ENCODE measurements at regions not wholly inside any gene's neighbourhood (a gene's known extent, or its start where the extent isn't known, plus 50 kb on each side); places are given as distances from the start of the nearest gene placed in this dataset.
"Not testable (repeated sequence)": the region's sequence is repeated elsewhere in the genome, so short reads cannot be mapped to it uniquely, and the experiment has no call there.

DNA sequence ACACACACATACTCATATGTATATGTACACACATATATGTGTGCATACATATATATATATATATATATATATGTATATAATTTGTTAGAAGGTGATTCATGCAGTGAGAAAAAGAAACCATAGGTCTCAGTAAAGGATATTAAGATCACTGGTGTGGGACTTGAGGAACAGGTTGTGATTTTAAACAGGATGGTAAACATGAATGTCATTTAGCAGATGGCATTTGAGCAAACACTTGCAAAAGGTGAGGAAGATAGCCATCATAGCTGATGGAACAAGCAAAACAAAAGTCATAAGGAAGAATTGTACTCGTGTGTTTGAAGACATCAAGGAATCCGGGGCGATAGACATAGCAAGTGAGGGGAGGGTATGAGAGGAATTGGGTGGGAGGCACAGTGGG is 784.5 kb downstream of the TSN start:
- H3K27ac ChIP-seq: no peak overlapping the region
- H3K4me3 ChIP-seq: no peak overlapping the region
- peaks cover 15 to 47% (median 29%) of the 10 kb centered on the region in 10 experiments for H3K4me1 ChIP-seq
- TF ChIP-seq Cebpa-rat (IDR thresholded peaks at IDR 0.05): no peak
- no peak overlapping the region for H3K9ac ChIP-seq
- no peaks in the 10 kb centered on the region for H3K36me3 ChIP-seq
- H4K20me1 ChIP-seq: no peaks in the 10 kb centered on the region
- peak overlapping the region in 1 of 11 experiments; percentile 78; a peak in 1 of 22 replicates for H3K4me2 ChIP-seq
- H3K9me3 ChIP-seq (replicated peaks in 1 of 11): no peaks in the 10 kb centered on the region
- no peaks in the 10 kb centered on the region for H3K27me3 ChIP-seq

DNA sequence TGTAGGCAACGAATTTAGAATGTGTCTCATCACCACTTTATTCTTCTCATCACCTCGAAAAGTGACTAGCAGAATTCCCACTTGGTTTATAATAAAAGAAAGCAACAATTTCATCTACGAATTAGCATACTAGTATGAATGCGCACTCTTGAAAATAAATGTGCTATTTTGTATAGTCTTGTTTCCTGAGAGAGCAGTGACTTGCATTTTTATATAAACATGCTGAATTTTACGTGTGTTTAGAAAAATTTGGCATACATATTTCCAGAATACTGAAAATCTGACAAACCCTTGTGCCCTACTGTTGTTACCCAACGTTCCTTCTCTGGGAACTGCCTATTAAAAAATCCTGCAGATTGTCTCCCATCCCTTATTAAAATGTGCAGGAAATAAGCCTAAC is 786.8 kb downstream of the TSN start:
- Histone ChIP-seq H3K27ac (no peak overlapping the region), H3K36me3 (no peaks in the 10 kb centered on the region), H3K4me2 (no peak overlapping the region; a peak in 2 of 22 replicates), H3K4me1 (peaks cover 15 to 47% (median 29%) of the 10 kb centered on the region in 10 experiments), H3K27me3 (no peaks in the 10 kb centered on the region), H3K9me3 (replicated peaks in 1 of 11) (no peaks in the 10 kb centered on the region), H4K20me1 (no peaks in the 10 kb centered on the region), H3K9ac (no peak overlapping the region), H3K4me3 (no peak overlapping the region)
- TF ChIP-seq Cebpa-rat (IDR thresholded peaks at IDR 0.05): no peak

DNA sequence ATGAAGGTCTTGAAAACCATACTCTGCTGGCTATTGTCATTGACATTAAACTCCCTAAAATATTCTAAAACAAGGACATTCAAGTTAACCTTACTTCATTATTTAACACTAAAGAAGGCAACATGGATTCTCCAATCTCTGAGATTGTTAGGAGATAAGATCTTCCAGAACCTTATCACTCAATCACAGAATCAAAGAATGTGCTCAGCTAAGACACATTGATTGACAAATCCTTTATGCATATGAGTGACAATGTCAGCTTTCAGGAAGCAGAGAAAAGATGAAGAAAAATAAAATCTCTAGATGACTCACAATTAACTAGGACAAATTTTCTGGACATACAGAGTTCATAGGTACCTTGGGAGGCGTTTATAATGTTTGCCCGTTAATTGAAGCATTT is 787.2 kb downstream of the TSN start:
- no peak overlapping the region for H3K27ac ChIP-seq
- H4K20me1 ChIP-seq: no peaks in the 10 kb centered on the region
- TF ChIP-seq Cebpa-rat (IDR thresholded peaks at IDR 0.05): no peak
- no peak overlapping the region for H3K9ac ChIP-seq
- H3K36me3 ChIP-seq: no peaks in the 10 kb centered on the region
- H3K4me2 ChIP-seq: no peak overlapping the region; a peak in 1 of 22 replicates
- no peaks in the 10 kb centered on the region for H3K27me3 ChIP-seq
- no peak overlapping the region for H3K4me3 ChIP-seq
- H3K4me1 ChIP-seq: peaks cover 15 to 45% (median 28%) of the 10 kb centered on the region in 10 experiments
- no peaks in the 10 kb centered on the region for H3K9me3 ChIP-seq (replicated peaks in 1 of 11)

DNA sequence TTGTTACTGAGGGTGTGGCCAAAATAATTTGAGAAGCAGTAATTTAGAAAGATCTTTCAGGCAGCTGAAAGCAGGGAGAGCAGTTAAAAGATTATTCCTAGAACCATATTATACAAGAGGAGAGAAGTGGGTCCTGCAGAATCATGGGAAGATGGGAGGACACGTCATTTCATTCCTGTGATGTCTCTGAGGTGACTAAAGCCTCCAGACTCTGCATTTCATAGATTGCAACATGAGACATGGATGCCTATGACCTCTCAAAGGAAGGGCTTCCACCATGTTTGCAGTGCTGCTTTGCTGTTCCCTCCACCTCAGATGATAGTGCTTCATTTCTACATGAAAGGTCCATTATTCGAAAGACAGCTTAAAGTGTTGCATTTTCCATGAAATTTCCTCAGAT is 788.4 kb downstream of the TSN start:
- Histone ChIP-seq H3K36me3 (no peaks in the 10 kb centered on the region), H3K9ac (no peak overlapping the region), H3K27me3 (no peaks in the 10 kb centered on the region), H3K27ac (no peak overlapping the region), H4K20me1 (no peaks in the 10 kb centered on the region), H3K4me3 (no peak overlapping the region), H3K9me3 (replicated peaks in 1 of 11) (no peaks in the 10 kb centered on the region), H3K4me1 (peaks cover 7 to 35% (median 20%) of the 10 kb centered on the region in 10 experiments; a peak in 16 of 20 replicates), H3K4me2 (no peak overlapping the region)
- TF ChIP-seq Cebpa-rat (IDR thresholded peaks at IDR 0.05): no peak

DNA sequence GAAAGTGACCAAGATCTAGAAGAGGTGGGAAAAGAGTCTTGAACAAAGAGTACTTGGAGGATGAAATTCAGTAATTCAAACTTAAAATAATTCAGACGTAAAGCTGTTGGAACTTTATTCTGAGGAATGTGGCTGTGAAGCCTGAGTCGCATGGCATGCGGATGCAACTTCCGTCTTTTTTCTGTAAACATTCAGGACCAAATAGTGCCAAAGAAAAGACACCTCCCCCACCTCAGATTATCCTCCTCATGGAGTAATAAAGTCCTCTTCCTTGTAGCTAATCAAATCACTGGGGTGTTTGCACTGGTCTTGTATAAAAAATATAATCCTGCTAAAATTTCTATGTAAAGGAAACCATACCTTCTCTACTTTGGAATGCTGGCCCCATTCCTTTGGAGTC is 790.4 kb downstream of the TSN start:
- H3K27me3 ChIP-seq: no peaks in the 10 kb centered on the region
- no peak for TF ChIP-seq Cebpa-rat (IDR thresholded peaks at IDR 0.05)
- no peaks in the 10 kb centered on the region for H4K20me1 ChIP-seq
- peaks cover 0 to 6% (median 0%) of the 10 kb centered on the region in 11 experiments; a peak in 4 of 22 replicates for H3K9me3 ChIP-seq (replicated peaks in 1 of 11)
- H3K36me3 ChIP-seq: no peaks in the 10 kb centered on the region
- peaks cover 0 to 23% (median 10%) of the 10 kb centered on the region in 10 experiments; a peak in 15 of 20 replicates for H3K4me1 ChIP-seq
- no peak overlapping the region for H3K4me3 ChIP-seq
- H3K27ac ChIP-seq: no peak overlapping the region
- H3K9ac ChIP-seq: no peak overlapping the region
- peak overlapping the region in 2 of 11 experiments; percentile 1 to 16; a peak in 1 of 22 replicates for H3K4me2 ChIP-seq

DNA sequence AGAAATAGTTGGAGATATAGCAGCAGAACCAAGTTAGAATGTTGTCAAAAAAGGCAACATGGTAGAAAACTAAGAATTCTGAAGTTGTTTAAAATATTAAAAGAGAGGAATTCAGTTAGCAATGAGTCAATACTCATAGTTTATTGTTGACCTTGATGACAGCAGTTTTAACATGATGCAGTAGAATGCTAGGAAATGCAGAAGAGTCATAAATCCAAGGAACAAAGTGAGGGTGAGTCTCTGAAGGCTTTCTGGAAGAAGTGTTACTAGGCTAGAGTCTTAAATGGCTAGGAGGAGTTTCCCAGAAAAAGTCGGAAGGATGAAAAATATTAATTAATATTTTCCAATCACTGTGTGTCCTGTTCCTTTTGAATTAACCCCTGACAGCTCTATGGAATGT is 807.3 kb downstream of the TSN start:
- Histone ChIP-seq H3K27ac (no peak overlapping the region), H4K20me1 (no peaks in the 10 kb centered on the region), H3K9ac (no peak overlapping the region), H3K9me3 (replicated peaks in 1 of 11) (no peaks in the 10 kb centered on the region), H3K27me3 (no peaks in the 10 kb centered on the region), H3K36me3 (no peaks in the 10 kb centered on the region), H3K4me2 (no peak overlapping the region), H3K4me3 (no peak overlapping the region), H3K4me1 (no peaks in the 10 kb centered on the region)
- no peak for TF ChIP-seq Cebpa-rat (IDR thresholded peaks at IDR 0.05)

DNA sequence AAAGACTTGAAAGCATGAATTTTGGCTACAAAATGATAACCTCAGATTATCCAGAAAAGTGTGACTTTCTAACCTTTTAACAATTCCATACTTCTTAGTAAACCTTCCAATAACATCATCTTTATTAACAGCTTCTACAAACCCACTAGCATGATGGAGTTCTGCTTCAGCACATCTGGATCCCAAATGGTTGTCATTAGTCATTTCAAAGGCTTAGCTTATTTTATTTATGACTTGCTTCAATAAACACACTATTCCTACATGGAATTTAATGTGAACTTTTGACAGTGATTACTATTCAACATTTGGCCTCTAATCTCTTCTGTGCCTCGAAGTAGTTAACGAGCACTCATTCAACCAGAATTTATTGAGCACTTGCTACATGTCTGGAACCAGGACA is 808.3 kb downstream of the TSN start:
- TF ChIP-seq Cebpa-rat (IDR thresholded peaks at IDR 0.05): no peak
- H3K4me2 ChIP-seq: no peak overlapping the region
- no peaks in the 10 kb centered on the region for H3K4me1 ChIP-seq
- no peak overlapping the region for H3K4me3 ChIP-seq
- H4K20me1 ChIP-seq: no peaks in the 10 kb centered on the region
- H3K9me3 ChIP-seq (replicated peaks in 1 of 11): no peaks in the 10 kb centered on the region
- H3K27me3 ChIP-seq: no peaks in the 10 kb centered on the region
- no peak overlapping the region for H3K9ac ChIP-seq
- no peak overlapping the region for H3K27ac ChIP-seq
- no peaks in the 10 kb centered on the region for H3K36me3 ChIP-seq

DNA sequence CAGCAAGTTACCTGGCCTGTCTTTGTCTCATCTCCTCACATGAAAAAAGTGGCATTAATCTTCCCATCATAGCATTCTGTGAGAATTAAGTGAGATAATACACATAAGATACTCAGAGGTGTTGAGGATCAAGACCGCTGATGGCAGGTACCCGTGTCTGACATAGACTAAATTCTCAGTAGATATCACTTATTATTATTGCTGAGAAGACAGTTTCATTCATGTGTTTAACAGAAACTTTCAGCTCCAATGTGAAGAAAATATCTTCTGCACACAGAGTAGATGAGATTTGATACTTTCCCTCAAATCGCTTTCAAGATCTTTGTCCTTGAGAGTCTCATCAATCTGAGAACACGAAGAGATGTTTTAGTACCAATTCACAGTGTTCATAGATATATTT is 809.4 kb downstream of the TSN start:
- no peaks in the 10 kb centered on the region for H3K36me3 ChIP-seq
- no peaks in the 10 kb centered on the region for H4K20me1 ChIP-seq
- no peaks in the 10 kb centered on the region for H3K27me3 ChIP-seq
- H3K9ac ChIP-seq: no peak overlapping the region
- H3K4me3 ChIP-seq: no peak overlapping the region
- no peak overlapping the region for H3K4me2 ChIP-seq
- no peaks in the 10 kb centered on the region for H3K9me3 ChIP-seq (replicated peaks in 1 of 11)
- H3K4me1 ChIP-seq: no peaks in the 10 kb centered on the region
- no peak for TF ChIP-seq Cebpa-rat (IDR thresholded peaks at IDR 0.05)
- no peak overlapping the region for H3K27ac ChIP-seq

DNA sequence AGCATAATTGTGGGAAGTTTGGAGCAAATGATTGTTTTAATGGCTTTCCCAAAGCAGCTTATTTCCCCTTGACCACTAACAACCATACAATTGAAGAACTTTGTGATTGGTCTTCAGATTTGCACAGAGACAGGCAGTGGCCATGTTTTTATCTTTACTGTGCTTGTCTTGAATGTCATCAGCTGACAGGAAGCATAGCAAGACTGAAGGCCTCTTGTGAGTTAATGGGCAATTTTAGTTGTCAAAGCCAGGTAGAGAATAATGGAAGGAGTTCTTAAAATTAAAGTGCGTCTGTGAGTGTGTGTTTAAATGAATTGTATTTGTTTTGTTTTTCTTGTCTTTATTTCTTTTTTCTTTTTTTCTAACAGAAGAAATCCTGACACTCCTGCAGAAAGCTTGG is 809.9 kb downstream of the TSN start:
- Histone ChIP-seq H3K4me3 (no peak overlapping the region), H3K9me3 (replicated peaks in 1 of 11) (no peaks in the 10 kb centered on the region), H3K36me3 (no peaks in the 10 kb centered on the region), H3K27ac (no peak overlapping the region), H4K20me1 (no peaks in the 10 kb centered on the region), H3K4me2 (no peak overlapping the region), H3K27me3 (no peaks in the 10 kb centered on the region), H3K9ac (no peak overlapping the region), H3K4me1 (no peaks in the 10 kb centered on the region)
- no peak for TF ChIP-seq Cebpa-rat (IDR thresholded peaks at IDR 0.05)

DNA sequence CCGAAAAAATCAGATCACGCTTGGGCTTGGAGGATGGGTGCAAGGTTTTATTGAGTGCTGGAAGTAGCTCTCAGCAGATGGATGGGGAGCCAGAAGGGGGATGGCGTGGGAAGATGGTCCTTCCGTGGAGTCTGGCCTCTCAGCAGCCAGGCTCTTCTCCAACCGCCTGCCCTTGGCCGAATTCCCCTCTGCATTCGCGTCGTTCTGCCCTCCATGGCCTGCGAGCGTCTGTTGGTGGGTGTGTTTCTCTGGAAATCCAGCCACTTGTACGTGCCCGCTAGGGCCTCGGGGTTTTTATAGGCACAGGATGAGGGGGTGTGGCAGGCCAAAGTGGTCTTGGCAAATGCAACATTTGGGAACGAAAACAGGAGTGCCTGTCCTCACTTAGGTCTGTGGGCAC is 815.2 kb downstream of the TSN start:
- Histone ChIP-seq H3K4me1 (no peaks in the 10 kb centered on the region), H3K36me3 (no peaks in the 10 kb centered on the region), H3K27me3 (no peaks in the 10 kb centered on the region), H3K9me3 (replicated peaks in 1 of 11) (no peaks in the 10 kb centered on the region), H4K20me1 (no peaks in the 10 kb centered on the region), H3K9ac (no peak overlapping the region), H3K4me2 (no peak overlapping the region), H3K27ac (no peak overlapping the region), H3K4me3 (no peak overlapping the region)
- no peak for TF ChIP-seq Cebpa-rat (IDR thresholded peaks at IDR 0.05)

DNA sequence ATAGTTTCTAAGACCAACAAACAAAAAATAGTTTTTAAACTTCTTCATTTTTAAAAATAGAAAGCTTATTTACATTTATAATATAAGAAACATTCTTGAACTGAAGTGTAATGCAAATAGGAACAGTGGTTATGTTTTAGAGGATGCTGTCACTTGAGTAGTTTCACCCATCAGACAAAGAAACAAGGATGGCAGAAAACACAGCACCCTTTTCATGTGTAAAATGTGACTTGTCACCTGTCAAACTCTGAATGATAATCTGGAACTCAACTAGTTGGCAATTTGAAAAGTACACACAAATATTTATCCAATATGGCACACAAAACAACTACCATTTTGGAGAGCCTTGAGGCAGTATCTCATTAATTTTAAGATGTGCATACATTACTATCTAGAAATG is 816.0 kb downstream of the TSN start:
- not testable (repeated sequence) for H3K27me3 ChIP-seq; H3K4me1 ChIP-seq; H3K9ac ChIP-seq; H3K27ac ChIP-seq; H4K20me1 ChIP-seq; H3K4me2 ChIP-seq; H3K9me3 ChIP-seq (replicated peaks in 1 of 11); H3K4me3 ChIP-seq; H3K36me3 ChIP-seq

Data from BLaER1 treated with 17β-estradiol and CSF1 and Interleukin-3, amounts not matched to agents 10 nM and 100 nM (cell line).